ENCODE measurements at regions not wholly inside any gene's neighbourhood (a gene's known extent, or its start where the extent isn't known, plus 50 kb on each side); places are given as distances from the start of the nearest gene placed in this dataset.
"Not testable (repeated sequence)": the region's sequence is repeated elsewhere in the genome, so short reads cannot be mapped to it uniquely, and the experiment has no call there.

DNA sequence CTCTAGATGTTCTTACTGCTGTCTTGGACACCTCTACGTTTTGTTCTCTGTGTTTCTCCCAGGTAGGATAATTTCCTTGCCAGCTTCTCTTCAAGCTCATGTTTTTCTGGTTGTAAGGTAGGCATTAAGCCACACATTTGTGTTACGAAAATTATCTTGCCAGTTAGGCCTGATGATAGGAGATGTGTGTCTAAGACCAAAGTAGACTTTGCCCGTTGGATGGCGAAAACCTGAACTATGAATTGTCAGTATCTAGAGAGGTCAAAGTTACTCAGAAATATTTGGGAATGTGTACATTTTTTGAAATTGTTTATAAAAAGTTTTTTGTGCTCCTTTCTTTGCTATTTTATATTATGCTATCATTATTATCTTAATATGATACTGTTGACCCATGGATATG, 72.8 kb downstream of the FHIP1A start:
- Histone ChIP-seq H3K36me3 (no peaks in the 10 kb centered on the region), H3K4me2 (no peak overlapping the region), H3K9ac (no peak overlapping the region), H3K27ac (no peak overlapping the region), H3K27me3 (no peaks in the 10 kb centered on the region), H3K9me3 (no peaks in the 10 kb centered on the region), H4K20me1 (no peaks in the 10 kb centered on the region), H3K4me1 (no peaks in the 10 kb centered on the region), H3K4me3 (no peak overlapping the region)
- TF ChIP-seq Cebpa-rat (IDR thresholded peaks at IDR 0.05), result no peak

DNA sequence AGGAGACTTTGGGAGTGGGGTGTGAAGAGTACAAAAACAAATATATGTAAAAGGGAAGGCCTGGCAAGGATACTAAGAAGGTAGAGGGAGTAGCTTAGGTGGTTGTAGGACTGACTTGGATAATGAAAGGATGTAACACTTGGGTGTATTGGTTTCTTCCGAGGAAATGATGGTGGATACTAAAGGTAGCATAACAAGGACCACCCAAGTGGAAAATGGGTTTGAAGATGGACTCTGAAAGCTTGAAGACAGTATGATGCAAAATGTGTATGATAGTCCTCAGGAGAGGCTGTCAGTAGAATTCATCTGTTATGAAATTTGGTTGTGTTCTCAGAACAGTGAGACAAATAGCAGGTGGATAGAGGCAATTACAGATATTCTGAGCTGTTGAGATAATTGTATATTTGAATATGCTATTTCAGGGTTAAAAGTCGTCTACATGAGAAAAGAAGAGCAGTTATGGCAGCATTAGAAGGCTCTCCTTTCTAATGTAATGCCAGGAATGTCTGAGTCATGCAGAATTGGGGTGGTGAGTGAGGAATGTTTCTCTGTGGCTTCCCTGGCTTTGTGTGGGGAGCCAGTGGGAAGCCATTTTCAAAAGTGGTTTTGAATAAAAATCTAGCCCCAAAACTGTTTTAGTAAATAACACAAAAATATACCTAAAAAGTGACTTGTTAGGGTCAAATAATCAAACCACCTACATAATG, 75.6 kb downstream of the FHIP1A start:
- TF ChIP-seq Cebpa-rat (IDR thresholded peaks at IDR 0.05), result no peak
- H3K36me3 ChIP-seq, result no peaks in the 10 kb centered on the region
- no peak overlapping the region for H3K27ac ChIP-seq
- H3K4me1 ChIP-seq, result no peaks in the 10 kb centered on the region
- no peak overlapping the region for H3K4me2 ChIP-seq
- no peaks in the 10 kb centered on the region for H3K27me3 ChIP-seq
- peaks cover 3% of the 10 kb centered on the region; the same call in 1 of the 2 replicates for H3K9me3 ChIP-seq
- no peaks in the 10 kb centered on the region for H4K20me1 ChIP-seq
- no peak overlapping the region for H3K9ac ChIP-seq
- no peak overlapping the region for H3K4me3 ChIP-seq

DNA sequence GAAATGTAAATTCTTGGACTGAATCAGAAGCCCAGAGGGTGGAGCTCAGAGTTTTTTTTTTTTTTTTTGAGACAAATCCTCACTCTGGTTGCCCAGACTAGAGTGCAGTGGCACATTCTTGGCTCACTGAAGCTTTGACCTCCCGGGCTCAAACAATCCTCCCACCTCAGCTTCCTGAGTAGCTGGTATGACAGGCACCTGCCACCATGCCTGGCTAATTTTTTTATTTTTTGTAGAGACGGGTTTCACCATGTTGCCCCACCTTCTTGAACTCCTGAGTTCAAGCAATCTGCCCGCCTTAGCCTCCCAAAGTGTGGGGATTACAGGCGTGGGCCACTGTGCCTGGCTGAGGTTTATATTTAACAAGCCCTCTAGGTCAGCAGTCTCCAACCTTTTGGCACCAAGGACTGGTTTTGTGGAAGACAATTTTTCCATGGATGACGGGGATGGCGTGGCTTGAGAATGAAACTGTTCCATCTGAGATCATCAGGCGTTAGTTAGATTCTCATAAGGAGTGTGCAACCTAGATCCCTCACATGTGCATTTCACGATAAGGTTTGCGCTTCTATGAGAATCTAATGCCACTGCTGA, 76.7 kb downstream of the FHIP1A start:
- Histone ChIP-seq H3K4me3 (no peak overlapping the region), H3K36me3 (no peaks in the 10 kb centered on the region), H3K4me2 (no peak overlapping the region), H3K27me3 (no peaks in the 10 kb centered on the region), H3K9me3 (peaks cover 12% of the 10 kb centered on the region; the same call in 1 of the 2 replicates), H3K27ac (no peak overlapping the region), H3K9ac (no peak overlapping the region), H4K20me1 (no peaks in the 10 kb centered on the region), H3K4me1 (no peaks in the 10 kb centered on the region)
- no peak for TF ChIP-seq Cebpa-rat (IDR thresholded peaks at IDR 0.05)

DNA sequence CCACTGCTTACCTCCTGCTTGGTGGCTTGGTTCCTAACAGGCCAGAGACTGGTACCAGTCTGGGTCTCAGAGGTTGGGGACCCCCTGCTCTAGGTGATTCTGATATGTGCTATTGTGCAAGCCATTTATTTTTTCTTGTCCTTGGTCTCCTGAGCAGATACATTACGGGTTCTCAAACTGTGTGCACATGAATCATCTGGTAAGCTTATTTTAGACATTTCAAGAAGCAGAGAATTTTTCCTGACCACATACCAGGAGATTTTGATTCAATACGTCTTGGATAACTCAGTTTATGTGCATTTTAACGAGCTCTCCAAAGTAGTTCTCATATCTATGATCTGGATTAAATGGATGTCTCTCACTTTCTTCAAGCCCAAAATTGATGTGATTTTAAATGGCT, 77.2 kb downstream of the FHIP1A start:
- Histone ChIP-seq H3K4me1 (no peaks in the 10 kb centered on the region), H3K36me3 (no peaks in the 10 kb centered on the region), H3K4me2 (no peak overlapping the region), H3K9ac (no peak overlapping the region), H3K27me3 (no peaks in the 10 kb centered on the region), H4K20me1 (no peaks in the 10 kb centered on the region), H3K4me3 (no peak overlapping the region), H3K27ac (no peak overlapping the region), H3K9me3 (peaks cover 12% of the 10 kb centered on the region; the same call in 1 of the 2 replicates)
- TF ChIP-seq Cebpa-rat (IDR thresholded peaks at IDR 0.05), result no peak

- H3K4me1 ChIP-seq, result no peaks in the 10 kb centered on the region
- no peaks in the 10 kb centered on the region for H3K36me3 ChIP-seq
- no peak overlapping the region for H3K9ac ChIP-seq
- peaks cover 15% of the 10 kb centered on the region for H3K9me3 ChIP-seq
- H4K20me1 ChIP-seq, result no peaks in the 10 kb centered on the region
- no peak overlapping the region for H3K27ac ChIP-seq
- H3K4me2 ChIP-seq, result no peak overlapping the region
- H3K4me3 ChIP-seq, result no peak overlapping the region
- TF ChIP-seq Cebpa-rat (IDR thresholded peaks at IDR 0.05), result no peak
- no peaks in the 10 kb centered on the region for H3K27me3 ChIP-seq
Measured at GRCh38 chr4:151488968-151489367, 80.0 kb downstream of the FHIP1A start.

- no peak for TF ChIP-seq Cebpa-rat (IDR thresholded peaks at IDR 0.05)
- H3K9ac ChIP-seq, result no peak overlapping the region
- no peak overlapping the region for H3K27ac ChIP-seq
- H4K20me1 ChIP-seq, result no peaks in the 10 kb centered on the region
- H3K27me3 ChIP-seq, result no peaks in the 10 kb centered on the region
- H3K4me3 ChIP-seq, result no peak overlapping the region
- H3K36me3 ChIP-seq, result no peaks in the 10 kb centered on the region
- no peaks in the 10 kb centered on the region for H3K4me1 ChIP-seq
- no peak overlapping the region for H3K4me2 ChIP-seq
- H3K9me3 ChIP-seq, result peaks cover 22% of the 10 kb centered on the region
Measured at GRCh38 chr4:151489462-151490203, 80.7 kb downstream of the FHIP1A start.

GRCh38 chr4:151495612-151496011, 86.6 kb downstream of the FHIP1A start:
- not testable (repeated sequence) for H3K27ac ChIP-seq, H3K36me3 ChIP-seq, H4K20me1 ChIP-seq, H3K27me3 ChIP-seq, H3K4me1 ChIP-seq, H3K4me3 ChIP-seq, H3K4me2 ChIP-seq, H3K9ac ChIP-seq
- peaks cover 13% of the 10 kb centered on the region for H3K9me3 ChIP-seq

GRCh38 chr4:151511548-151511947, 102.6 kb downstream of the FHIP1A start:
- H4K20me1 ChIP-seq, H3K9ac ChIP-seq, H3K27ac ChIP-seq, H3K4me3 ChIP-seq, H3K36me3 ChIP-seq, H3K4me1 ChIP-seq, H3K4me2 ChIP-seq, H3K27me3 ChIP-seq, H3K9me3 ChIP-seq: not testable (repeated sequence)

DNA sequence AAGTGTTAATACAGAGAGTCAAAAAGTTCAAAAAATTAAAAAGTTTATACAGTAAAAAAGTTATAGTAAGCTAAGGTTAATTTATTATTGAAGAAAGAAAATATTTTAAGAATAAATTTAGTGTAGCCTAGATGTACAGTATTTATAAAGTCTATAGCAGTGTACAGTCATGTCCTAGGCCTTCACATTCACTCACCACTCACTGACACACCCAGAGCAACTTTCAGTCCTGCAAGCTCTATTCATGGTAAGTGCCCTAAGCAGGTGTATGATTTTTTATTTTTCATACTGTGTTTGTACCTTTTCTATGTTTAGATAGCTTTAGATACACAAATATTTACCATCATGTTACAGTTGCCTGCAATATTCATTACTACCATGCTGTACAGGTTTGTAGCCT, 108.9 kb downstream of the FHIP1A start:
- Histone ChIP-seq H3K4me2 (no peak overlapping the region), H3K4me1 (no peaks in the 10 kb centered on the region), H3K27me3 (no peaks in the 10 kb centered on the region), H3K27ac (no peak overlapping the region), H3K9me3 (no peaks in the 10 kb centered on the region), H3K36me3 (no peaks in the 10 kb centered on the region), H3K4me3 (no peak overlapping the region), H3K9ac (no peak overlapping the region), H4K20me1 (no peaks in the 10 kb centered on the region)
- TF ChIP-seq Cebpa-rat (IDR thresholded peaks at IDR 0.05), result no peak

DNA sequence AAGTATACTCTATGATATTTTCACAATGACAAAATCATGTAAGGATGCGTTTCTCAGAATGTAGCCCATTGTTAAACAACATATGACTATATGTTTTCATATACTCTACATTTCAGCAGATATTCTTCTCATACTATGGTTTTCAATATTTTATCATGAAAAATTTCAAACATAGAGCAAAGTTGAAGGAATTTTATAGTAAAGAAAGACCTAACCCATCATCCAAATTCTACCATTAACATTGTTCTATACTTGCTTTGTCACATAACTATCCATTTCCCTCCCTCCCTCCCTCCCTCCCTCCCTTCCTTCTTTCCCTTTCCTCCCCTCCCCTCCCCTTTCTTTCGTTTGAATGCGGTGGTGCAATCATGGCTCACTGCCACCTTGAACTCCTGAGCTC, 109.4 kb downstream of the FHIP1A start:
- H3K4me1 ChIP-seq, result no peaks in the 10 kb centered on the region
- no peaks in the 10 kb centered on the region for H3K9me3 ChIP-seq
- no peak overlapping the region for H3K9ac ChIP-seq
- no peak overlapping the region for H3K4me2 ChIP-seq
- H4K20me1 ChIP-seq, result no peaks in the 10 kb centered on the region
- no peaks in the 10 kb centered on the region for H3K27me3 ChIP-seq
- no peak overlapping the region for H3K27ac ChIP-seq
- no peak overlapping the region for H3K4me3 ChIP-seq
- no peaks in the 10 kb centered on the region for H3K36me3 ChIP-seq
- no peak for TF ChIP-seq Cebpa-rat (IDR thresholded peaks at IDR 0.05)
